ENCODE measurements at regions not wholly inside any gene's neighbourhood (a gene's known extent, or its start where the extent isn't known, plus 50 kb on each side); places are given as distances from the start of the nearest gene placed in this dataset.

DNA sequence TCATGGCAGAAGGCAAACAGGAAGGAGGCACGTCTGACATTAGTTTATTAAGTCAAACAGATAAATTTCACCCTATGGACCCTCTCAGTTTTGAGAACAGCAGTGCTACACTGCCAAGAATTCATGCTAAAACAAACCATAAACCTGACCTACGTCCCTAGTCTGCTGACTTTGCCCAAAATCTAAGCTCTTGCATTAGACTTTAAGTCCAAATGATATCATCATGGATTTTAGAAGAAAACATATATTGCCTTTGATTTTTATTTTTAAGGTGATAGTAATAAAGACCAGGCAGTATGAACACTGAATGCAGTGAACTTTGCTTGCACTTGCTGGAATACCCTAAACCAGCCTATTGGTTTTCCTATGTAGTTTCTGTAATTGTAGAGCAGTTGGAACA, 79.6 kb upstream of the GADL1 start:
- TF ChIP-seq, protein P1, sequence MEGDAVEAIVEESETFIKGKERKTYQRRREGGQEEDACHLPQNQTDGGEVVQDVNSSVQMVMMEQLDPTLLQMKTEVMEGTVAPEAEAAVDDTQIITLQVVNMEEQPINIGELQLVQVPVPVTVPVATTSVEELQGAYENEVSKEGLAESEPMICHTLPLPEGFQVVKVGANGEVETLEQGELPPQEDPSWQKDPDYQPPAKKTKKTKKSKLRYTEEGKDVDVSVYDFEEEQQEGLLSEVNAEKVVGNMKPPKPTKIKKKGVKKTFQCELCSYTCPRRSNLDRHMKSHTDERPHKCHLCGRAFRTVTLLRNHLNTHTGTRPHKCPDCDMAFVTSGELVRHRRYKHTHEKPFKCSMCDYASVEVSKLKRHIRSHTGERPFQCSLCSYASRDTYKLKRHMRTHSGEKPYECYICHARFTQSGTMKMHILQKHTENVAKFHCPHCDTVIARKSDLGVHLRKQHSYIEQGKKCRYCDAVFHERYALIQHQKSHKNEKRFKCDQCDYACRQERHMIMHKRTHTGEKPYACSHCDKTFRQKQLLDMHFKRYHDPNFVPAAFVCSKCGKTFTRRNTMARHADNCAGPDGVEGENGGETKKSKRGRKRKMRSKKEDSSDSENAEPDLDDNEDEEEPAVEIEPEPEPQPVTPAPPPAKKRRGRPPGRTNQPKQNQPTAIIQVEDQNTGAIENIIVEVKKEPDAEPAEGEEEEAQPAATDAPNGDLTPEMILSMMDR (IDR thresholded peaks at IDR 0.05; ENCODE audit: low read depth, low read length) = no peak
- TF ChIP-seq MAX (IDR thresholded peaks at IDR 0.05; ENCODE audit: low read depth, low read length) (no peak), POLR2A (IDR thresholded peaks at IDR 0.05; ENCODE audit: extremely low read depth, insufficient read length) (no peak)
